ENCODE measurements at regions not wholly inside any gene's neighbourhood (a gene's known extent, or its start where the extent isn't known, plus 50 kb on each side); places are given as distances from the start of the nearest gene placed in this dataset.

DNA sequence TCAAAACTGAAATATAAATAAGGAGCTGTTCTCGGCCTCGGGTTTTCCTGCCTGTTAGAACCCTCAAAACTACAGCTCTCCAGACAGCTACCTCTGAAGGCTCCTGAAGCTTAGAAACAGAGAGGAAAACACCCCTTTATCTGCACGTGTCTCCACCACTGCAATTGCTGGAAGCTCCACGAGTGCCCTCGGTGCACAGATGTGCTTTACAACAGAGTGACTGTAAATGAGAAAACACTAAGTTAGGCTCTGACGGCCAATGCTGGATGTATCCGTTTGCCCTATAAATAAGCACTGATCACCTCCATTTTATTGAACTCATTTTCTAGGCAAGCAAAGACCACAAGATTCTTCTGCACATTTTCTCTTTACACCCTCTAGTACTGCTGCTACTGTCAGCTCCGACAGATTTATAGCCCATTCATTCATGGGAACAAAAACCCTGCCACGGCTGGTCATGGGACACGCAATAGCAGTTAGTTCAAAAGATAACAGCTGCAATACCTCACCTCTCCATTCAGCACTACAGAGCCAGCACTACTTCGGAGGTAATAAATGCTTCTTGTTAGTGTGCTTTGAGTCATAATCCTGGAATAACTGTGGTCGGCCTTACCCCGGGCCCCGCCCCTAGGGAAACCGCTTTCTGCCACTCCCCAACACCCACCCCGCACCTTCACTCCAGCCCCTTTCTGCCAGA, 241.1 kb upstream of the ZNF507 start:
- Histone ChIP-seq H2AFZ (no peak overlapping the region), H3K4me3 (no peak overlapping the region), H3K27me3 (peaks cover 2% of the 10 kb centered on the region), H3K9me2 (replicated peaks; ENCODE audit: insufficient read depth) (no peaks in the 10 kb centered on the region), H3K27ac (no peak overlapping the region), H3K4me1 (ENCODE audit: insufficient read depth) (peaks cover 6% of the 10 kb centered on the region), H3K36me3 (replicated peaks; ENCODE audit: insufficient read depth, low read depth) (no peaks in the 10 kb centered on the region), H3K9me3 (ENCODE audit: low read depth) (no peaks in the 10 kb centered on the region), H4K20me1 (ENCODE audit: insufficient read depth, poor library complexity, severe bottlenecking) (no peaks in the 10 kb centered on the region), H3K4me2 (peak overlapping the region; percentile 35), H3K79me2 (no peaks in the 10 kb centered on the region)
- DNase-seq (ENCODE audit: low spot score): peak; percentile 83
- 28% methylated on average over 16 of the region's 16 CpGs for WGBS (ENCODE audit: low lambda C conversion rate, missing lambda C conversion rate)
- TF ChIP-seq EZH2phosphoT487 (IDR thresholded peaks at IDR 0.05; ENCODE audit: low read depth, severe bottlenecking, unreplicated experiment) (no peak), EZH2 (IDR thresholded peaks at IDR 0.05; ENCODE audit: borderline replicate concordance) (no peak)
- TF ChIP-seq, protein P1, sequence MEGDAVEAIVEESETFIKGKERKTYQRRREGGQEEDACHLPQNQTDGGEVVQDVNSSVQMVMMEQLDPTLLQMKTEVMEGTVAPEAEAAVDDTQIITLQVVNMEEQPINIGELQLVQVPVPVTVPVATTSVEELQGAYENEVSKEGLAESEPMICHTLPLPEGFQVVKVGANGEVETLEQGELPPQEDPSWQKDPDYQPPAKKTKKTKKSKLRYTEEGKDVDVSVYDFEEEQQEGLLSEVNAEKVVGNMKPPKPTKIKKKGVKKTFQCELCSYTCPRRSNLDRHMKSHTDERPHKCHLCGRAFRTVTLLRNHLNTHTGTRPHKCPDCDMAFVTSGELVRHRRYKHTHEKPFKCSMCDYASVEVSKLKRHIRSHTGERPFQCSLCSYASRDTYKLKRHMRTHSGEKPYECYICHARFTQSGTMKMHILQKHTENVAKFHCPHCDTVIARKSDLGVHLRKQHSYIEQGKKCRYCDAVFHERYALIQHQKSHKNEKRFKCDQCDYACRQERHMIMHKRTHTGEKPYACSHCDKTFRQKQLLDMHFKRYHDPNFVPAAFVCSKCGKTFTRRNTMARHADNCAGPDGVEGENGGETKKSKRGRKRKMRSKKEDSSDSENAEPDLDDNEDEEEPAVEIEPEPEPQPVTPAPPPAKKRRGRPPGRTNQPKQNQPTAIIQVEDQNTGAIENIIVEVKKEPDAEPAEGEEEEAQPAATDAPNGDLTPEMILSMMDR (IDR thresholded peaks at IDR 0.05; ENCODE audit: poor library complexity): peak; percentile 21

DNA sequence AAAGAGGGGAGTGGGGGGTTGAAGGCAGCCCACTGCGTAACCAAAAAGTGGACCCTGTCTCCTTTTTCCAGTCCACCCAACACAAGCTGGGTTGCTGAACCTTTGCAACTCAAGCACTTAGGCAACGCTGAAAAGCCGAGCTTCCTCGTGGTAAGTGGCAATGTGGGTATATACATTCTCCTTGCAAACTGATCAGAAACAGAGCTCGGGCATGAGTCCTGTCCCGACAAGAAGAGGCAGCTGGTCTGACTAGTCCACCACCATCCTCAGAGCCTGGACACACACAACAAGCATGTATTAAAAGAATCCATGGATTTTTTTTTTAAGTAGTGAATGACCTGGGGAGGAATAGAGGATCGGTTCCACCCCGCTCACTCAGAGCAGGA, 240.6 kb upstream of the ZNF507 start:
- WGBS (ENCODE audit: low lambda C conversion rate, missing lambda C conversion rate): 54% methylated on average over 8 of the region's 8 CpGs
- no peak for DNase-seq (ENCODE audit: low spot score)
- Histone ChIP-seq H4K20me1 (ENCODE audit: insufficient read depth, poor library complexity, severe bottlenecking) (no peaks in the 10 kb centered on the region), H3K4me3 (no peak overlapping the region), H3K4me1 (ENCODE audit: insufficient read depth) (peaks cover 6% of the 10 kb centered on the region), H3K9me3 (ENCODE audit: low read depth) (no peaks in the 10 kb centered on the region), H3K9me2 (replicated peaks; ENCODE audit: insufficient read depth) (no peaks in the 10 kb centered on the region), H2AFZ (no peak overlapping the region), H3K27me3 (peaks cover 2% of the 10 kb centered on the region), H3K4me2 (peak overlapping the region; percentile 35), H3K79me2 (no peaks in the 10 kb centered on the region), H3K36me3 (replicated peaks; ENCODE audit: insufficient read depth, low read depth) (no peaks in the 10 kb centered on the region), H3K27ac (no peak overlapping the region)
- TF ChIP-seq, protein P1 (IDR thresholded peaks at IDR 0.05; ENCODE audit: poor library complexity): no peak
- TF ChIP-seq EZH2phosphoT487 (IDR thresholded peaks at IDR 0.05; ENCODE audit: low read depth, severe bottlenecking, unreplicated experiment) (no peak), EZH2 (IDR thresholded peaks at IDR 0.05; ENCODE audit: borderline replicate concordance) (no peak)

DNA sequence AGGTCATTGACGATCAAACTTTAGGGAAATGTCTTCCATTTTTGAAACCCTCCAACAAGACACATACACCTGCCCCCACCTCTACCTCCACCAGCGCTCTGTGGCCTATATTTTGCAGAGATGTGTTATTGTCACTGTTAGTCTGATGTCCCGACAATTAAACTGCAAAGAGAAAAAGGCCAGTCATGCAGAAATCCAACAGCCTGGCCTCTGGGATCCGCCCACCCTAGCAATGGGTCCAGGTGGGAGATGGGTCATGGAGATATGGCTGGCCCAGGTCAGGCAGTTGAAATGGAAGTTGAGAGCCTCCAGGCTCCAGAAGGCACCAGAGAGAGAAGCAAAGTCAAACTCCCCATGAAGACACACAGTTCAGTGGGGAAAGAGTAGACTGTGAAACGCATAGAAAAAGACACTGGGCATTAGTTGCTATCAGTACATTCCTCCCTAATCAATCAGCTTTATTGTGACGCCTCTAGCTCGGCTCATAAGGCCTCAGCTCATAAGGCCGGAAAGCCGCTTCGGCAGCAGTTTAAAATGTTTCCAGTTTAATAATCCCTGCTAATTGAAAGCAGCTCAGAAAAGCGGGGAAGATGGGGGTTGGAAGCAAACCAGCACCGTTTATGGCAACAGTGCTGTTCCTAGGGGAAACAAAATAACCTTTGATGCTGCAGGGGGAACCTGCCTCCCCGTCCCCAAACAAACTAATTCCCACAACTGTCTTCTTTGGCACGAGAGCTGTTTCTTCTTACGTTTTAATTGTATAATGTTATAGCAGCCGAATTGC, 239.7 kb upstream of the ZNF507 start:
- no peaks in the 10 kb centered on the region for H4K20me1 ChIP-seq (ENCODE audit: insufficient read depth, poor library complexity, severe bottlenecking)
- WGBS (ENCODE audit: low lambda C conversion rate, missing lambda C conversion rate): 53% methylated on average over 16 of the region's 16 CpGs
- H3K9me2 ChIP-seq (replicated peaks; ENCODE audit: insufficient read depth): no peaks in the 10 kb centered on the region
- no peak for TF ChIP-seq EZH2phosphoT487 (IDR thresholded peaks at IDR 0.05; ENCODE audit: low read depth, severe bottlenecking, unreplicated experiment)
- TF ChIP-seq, protein P1 (IDR thresholded peaks at IDR 0.05; ENCODE audit: poor library complexity): no peak
- no peak for TF ChIP-seq EZH2 (IDR thresholded peaks at IDR 0.05; ENCODE audit: borderline replicate concordance)
- H3K27ac ChIP-seq: no peak overlapping the region
- H3K27me3 ChIP-seq: peaks cover 2% of the 10 kb centered on the region
- no peaks in the 10 kb centered on the region for H3K9me3 ChIP-seq (ENCODE audit: low read depth)
- H3K4me2 ChIP-seq: no peak overlapping the region
- H3K4me1 ChIP-seq (ENCODE audit: insufficient read depth): peaks cover 6% of the 10 kb centered on the region
- no peaks in the 10 kb centered on the region for H3K36me3 ChIP-seq (replicated peaks; ENCODE audit: insufficient read depth, low read depth)
- DNase-seq (ENCODE audit: low spot score): no peak
- H2AFZ ChIP-seq: no peak overlapping the region
- no peaks in the 10 kb centered on the region for H3K79me2 ChIP-seq
- H3K4me3 ChIP-seq: no peak overlapping the region
